ENCODE measurements at regions not wholly inside any gene's neighbourhood (a gene's known extent, or its start where the extent isn't known, plus 50 kb on each side); places are given as distances from the start of the nearest gene placed in this dataset.

GRCh38 chr16:9680019-9680655 is 502.1 kb downstream of the GRIN2A start:
- no peak for TF ChIP-seq CTCF (IDR thresholded peaks at IDR 0.05; ENCODE audit: insufficient read depth, low read length)
- no peak for DNase-seq (ENCODE audit: low read depth)
- no peak overlapping the region for H3K4me3 ChIP-seq (ENCODE audit: low read depth, low read length)

- DNase-seq (ENCODE audit: low read depth) = no peak
- no peak for TF ChIP-seq CTCF (IDR thresholded peaks at IDR 0.05; ENCODE audit: insufficient read depth, low read length)
Observed at GRCh38 chr16:9680968-9681367, 501.3 kb downstream of the GRIN2A start.

GRCh38 chr16:9681508-9681907 is 500.7 kb downstream of the GRIN2A start:
- no peak for TF ChIP-seq CTCF (IDR thresholded peaks at IDR 0.05; ENCODE audit: insufficient read depth, low read length)
- DNase-seq (ENCODE audit: low read depth) = no peak
- no peak overlapping the region for H3K4me3 ChIP-seq (ENCODE audit: low read depth, low read length)

More at GRCh38 chr16:9680968-9681367, 501.3 kb downstream of the GRIN2A start:
- no peak overlapping the region for H3K4me3 ChIP-seq (ENCODE audit: low read depth, low read length)

- no peak overlapping the region for H3K4me3 ChIP-seq (ENCODE audit: low read depth, low read length)
- DNase-seq (ENCODE audit: low read depth) = no peak
- no peak for TF ChIP-seq CTCF (IDR thresholded peaks at IDR 0.05; ENCODE audit: insufficient read depth, low read length)
Observed at GRCh38 chr16:9682320-9682719, 499.9 kb downstream of the GRIN2A start.

GRCh38 chr16:9683677-9684076 is 498.6 kb downstream of the GRIN2A start:
- H3K4me3 ChIP-seq (ENCODE audit: low read depth, low read length) = no peak overlapping the region
- DNase-seq (ENCODE audit: low read depth) = no peak
- TF ChIP-seq CTCF (IDR thresholded peaks at IDR 0.05; ENCODE audit: insufficient read depth, low read length) = no peak

- no peak for DNase-seq (ENCODE audit: low read depth)
- H3K4me3 ChIP-seq (ENCODE audit: low read depth, low read length) = no peak overlapping the region
- no peak for TF ChIP-seq CTCF (IDR thresholded peaks at IDR 0.05; ENCODE audit: insufficient read depth, low read length)
Observed at GRCh38 chr16:9687737-9688319, 494.4 kb downstream of the GRIN2A start.

- DNase-seq (ENCODE audit: low read depth) = no peak
- no peak overlapping the region for H3K4me3 ChIP-seq (ENCODE audit: low read depth, low read length)
- TF ChIP-seq CTCF (IDR thresholded peaks at IDR 0.05; ENCODE audit: insufficient read depth, low read length) = no peak
Observed at GRCh38 chr16:9689597-9689996, 492.6 kb downstream of the GRIN2A start.

All from fibroblast of the aortic adventitia (primary cell).